ENCODE measurements at regions not wholly inside any gene's neighbourhood (a gene's known extent, or its start where the extent isn't known, plus 50 kb on each side); places are given as distances from the start of the nearest gene placed in this dataset.

DNA sequence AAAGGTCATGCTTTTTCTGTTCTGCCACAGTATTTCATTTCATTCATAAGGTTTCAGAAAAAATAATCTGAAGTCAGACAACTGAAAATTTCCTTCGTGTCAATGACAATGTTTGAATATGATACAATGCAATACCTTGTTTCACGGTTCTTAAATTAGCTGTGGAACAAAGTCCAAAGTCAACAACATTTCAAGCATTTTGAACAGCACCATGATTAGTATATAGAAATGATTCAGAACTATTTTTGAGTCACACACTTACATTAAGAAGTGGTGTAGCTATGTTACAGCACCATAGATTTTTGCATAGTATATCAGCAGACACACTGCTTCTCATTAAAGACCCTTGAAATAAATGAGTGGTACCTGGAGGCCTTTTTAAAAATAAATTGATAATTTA, 178.3 kb upstream of the DSEL start:
- TF ChIP-seq ZBTB7A (IDR thresholded peaks at IDR 0.05; ENCODE audit: low read depth) (no peak), CEBPB (IDR thresholded peaks at IDR 0.05) (no peak), CREB1 (IDR thresholded peaks at IDR 0.05; ENCODE audit: low read depth) (no peak), RAD21 (IDR thresholded peaks at IDR 0.05; ENCODE audit: low read depth) (no peak), TAF1 (IDR thresholded peaks at IDR 0.05; ENCODE audit: low read depth) (no peak), FOXM1 (IDR thresholded peaks at IDR 0.05; ENCODE audit: borderline replicate concordance, low read depth) (no peak), TCF12 (IDR thresholded peaks at IDR 0.05; ENCODE audit: low read depth) (no peak), EP300 (IDR thresholded peaks at IDR 0.05; ENCODE audit: borderline replicate concordance) (no peak), NFIC (IDR thresholded peaks at IDR 0.05) (no peak), REST (IDR thresholded peaks at IDR 0.05; ENCODE audit: low read depth) (no peak), YY1 (IDR thresholded peaks at IDR 0.05; ENCODE audit: low read depth) (no peak), TEAD4 (IDR thresholded peaks at IDR 0.05) (no peak), EGR1 (IDR thresholded peaks at IDR 0.05) (no peak)
- TF ChIP-seq, protein P1, sequence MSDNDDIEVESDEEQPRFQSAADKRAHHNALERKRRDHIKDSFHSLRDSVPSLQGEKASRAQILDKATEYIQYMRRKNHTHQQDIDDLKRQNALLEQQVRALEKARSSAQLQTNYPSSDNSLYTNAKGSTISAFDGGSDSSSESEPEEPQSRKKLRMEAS (IDR thresholded peaks at IDR 0.05), result no peak
- TF ChIP-seq, protein P2, sequence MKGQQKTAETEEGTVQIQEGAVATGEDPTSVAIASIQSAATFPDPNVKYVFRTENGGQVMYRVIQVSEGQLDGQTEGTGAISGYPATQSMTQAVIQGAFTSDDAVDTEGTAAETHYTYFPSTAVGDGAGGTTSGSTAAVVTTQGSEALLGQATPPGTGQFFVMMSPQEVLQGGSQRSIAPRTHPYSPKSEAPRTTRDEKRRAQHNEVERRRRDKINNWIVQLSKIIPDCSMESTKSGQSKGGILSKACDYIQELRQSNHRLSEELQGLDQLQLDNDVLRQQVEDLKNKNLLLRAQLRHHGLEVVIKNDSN (IDR thresholded peaks at IDR 0.05), result no peak

DNA sequence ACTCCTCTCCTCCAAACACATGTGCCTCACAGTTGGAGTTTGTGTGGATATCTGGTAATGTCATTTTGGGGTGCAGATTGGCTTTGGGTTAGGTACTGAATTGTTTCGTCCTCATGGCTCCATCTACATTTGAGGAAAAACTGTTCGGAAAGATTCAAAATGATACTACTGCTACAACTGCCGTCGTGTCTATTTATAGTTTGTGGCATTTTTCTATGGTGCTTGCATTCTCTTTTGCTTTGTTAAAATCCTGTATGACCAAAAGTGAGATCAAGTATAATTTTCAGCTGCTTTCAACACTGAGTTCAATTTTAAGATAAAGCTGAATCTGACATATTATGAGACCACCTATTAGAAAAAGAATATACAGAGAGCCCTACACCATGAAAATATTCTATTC, 176.3 kb upstream of the DSEL start:
- TF ChIP-seq RAD21 (IDR thresholded peaks at IDR 0.05; ENCODE audit: low read depth) (no peak), NFIC (IDR thresholded peaks at IDR 0.05) (no peak), ZBTB7A (IDR thresholded peaks at IDR 0.05; ENCODE audit: low read depth) (no peak), EP300 (IDR thresholded peaks at IDR 0.05; ENCODE audit: borderline replicate concordance) (no peak), TCF12 (IDR thresholded peaks at IDR 0.05; ENCODE audit: low read depth) (no peak), CREB1 (IDR thresholded peaks at IDR 0.05; ENCODE audit: low read depth) (no peak), REST (IDR thresholded peaks at IDR 0.05; ENCODE audit: low read depth) (no peak)

DNA sequence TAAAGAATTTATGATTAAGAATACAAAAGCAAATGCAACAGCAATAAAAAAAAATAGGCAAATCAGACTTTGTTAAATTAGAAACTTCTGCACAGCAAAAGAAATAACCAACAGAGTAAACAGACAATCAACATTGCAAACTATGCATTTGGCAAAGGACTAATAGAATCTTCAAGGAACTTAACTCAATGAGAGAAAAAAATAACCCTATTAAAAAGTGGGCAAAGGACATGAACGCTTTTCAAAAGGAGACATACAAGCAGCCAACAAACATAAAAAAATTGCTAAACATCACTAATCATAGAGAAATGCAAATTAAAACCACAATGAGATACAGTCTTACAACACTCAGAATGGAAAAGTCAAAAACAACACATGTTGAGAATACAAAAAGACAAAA, 166.0 kb upstream of the DSEL start:
- TF ChIP-seq EP300 (IDR thresholded peaks at IDR 0.05; ENCODE audit: borderline replicate concordance) (no peak), TEAD4 (IDR thresholded peaks at IDR 0.05) (no peak), EGR1 (IDR thresholded peaks at IDR 0.05) (no peak), FOXM1 (IDR thresholded peaks at IDR 0.05; ENCODE audit: borderline replicate concordance, low read depth) (no peak), TCF12 (IDR thresholded peaks at IDR 0.05; ENCODE audit: low read depth) (no peak), NFIC (IDR thresholded peaks at IDR 0.05) (no peak)

DNA sequence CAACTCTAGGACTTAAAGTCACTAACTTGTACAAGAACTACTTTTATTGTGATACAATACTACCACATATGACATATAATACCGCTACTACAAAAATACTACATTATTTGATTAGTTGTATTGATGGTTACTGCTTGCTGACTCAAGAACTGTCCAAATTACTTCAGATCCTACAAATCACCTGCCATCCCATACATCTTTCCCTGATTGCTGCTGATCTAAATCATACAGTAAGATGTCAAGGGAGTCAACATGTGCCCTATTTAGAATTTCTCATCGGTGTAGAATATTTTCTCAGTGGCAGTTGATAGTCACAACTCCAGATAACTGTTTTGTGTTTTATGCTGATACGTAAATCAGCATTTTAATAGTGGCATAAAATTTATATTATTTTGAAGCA, 161.0 kb upstream of the DSEL start:
- TF ChIP-seq ZBTB7A (IDR thresholded peaks at IDR 0.05; ENCODE audit: low read depth) (no peak), RAD21 (IDR thresholded peaks at IDR 0.05; ENCODE audit: low read depth) (no peak), CEBPB (IDR thresholded peaks at IDR 0.05) (no peak), TEAD4 (IDR thresholded peaks at IDR 0.05) (no peak)

GRCh38 chr18:67672716-67673115, 156.2 kb upstream of the DSEL start:
- no peak for TF ChIP-seq YY1 (IDR thresholded peaks at IDR 0.05; ENCODE audit: low read depth)
- TF ChIP-seq RAD21 (IDR thresholded peaks at IDR 0.05; ENCODE audit: low read depth), result no peak
- TF ChIP-seq, protein P2 (IDR thresholded peaks at IDR 0.05), result no peak
- no peak for TF ChIP-seq TCF12 (IDR thresholded peaks at IDR 0.05; ENCODE audit: low read depth)
- TF ChIP-seq, protein P1 (IDR thresholded peaks at IDR 0.05), result no peak
- no peak for TF ChIP-seq FOXM1 (IDR thresholded peaks at IDR 0.05; ENCODE audit: borderline replicate concordance, low read depth)
- no peak for TF ChIP-seq EP300 (IDR thresholded peaks at IDR 0.05; ENCODE audit: borderline replicate concordance)
- TF ChIP-seq REST (IDR thresholded peaks at IDR 0.05; ENCODE audit: low read depth), result no peak
- TF ChIP-seq TAF1 (IDR thresholded peaks at IDR 0.05; ENCODE audit: low read depth), result no peak
- TF ChIP-seq NFIC (IDR thresholded peaks at IDR 0.05), result no peak
- no peak for TF ChIP-seq EGR1 (IDR thresholded peaks at IDR 0.05)
- TF ChIP-seq ZBTB7A (IDR thresholded peaks at IDR 0.05; ENCODE audit: low read depth), result no peak
- no peak for TF ChIP-seq CREB1 (IDR thresholded peaks at IDR 0.05; ENCODE audit: low read depth)
- no peak for TF ChIP-seq TEAD4 (IDR thresholded peaks at IDR 0.05)
- TF ChIP-seq CEBPB (IDR thresholded peaks at IDR 0.05), result no peak

All from Ishikawa (cell line).